ENCODE measurements at regions not wholly inside any gene's neighbourhood (a gene's known extent, or its start where the extent isn't known, plus 50 kb on each side); places are given as distances from the start of the nearest gene placed in this dataset.

GRCh38 chr7:79736418-79736817 is 283.0 kb upstream of the MAGI2 start:
- TF ChIP-seq GATA2 (IDR thresholded peaks at IDR 0.05; ENCODE audit: low read depth, low read length) (no peak), GATA3 (IDR thresholded peaks at IDR 0.05; ENCODE audit: low read depth, low read length) (no peak)

All from SH-SY5Y (cell line).